ENCODE measurements at regions not wholly inside any gene's neighbourhood (a gene's known extent, or its start where the extent isn't known, plus 50 kb on each side); places are given as distances from the start of the nearest gene placed in this dataset.

- TF ChIP-seq POLR2A (IDR thresholded peaks at IDR 0.05) (no peak), CTCF (IDR thresholded peaks at IDR 0.05) (no peak)
Observed at GRCh38 chr13:85663856-85664255, 135.4 kb downstream of the SLITRK6 start.

All from adrenal gland (tissue), 5 donors.